OCI-LY7 (cell line): ENCODE measurements at regions not wholly inside any gene's neighbourhood (a gene's known extent, or its start where the extent isn't known, plus 50 kb on each side); places are given as distances from the start of the nearest gene placed in this dataset.

ENCODE experiments used
- CTCF ChIP-seq: fragments of 200-600 bp; sonication (generic); conservative IDR thresholded peaks from 2 replicates; pipeline ENCODE4 v1.5.1; 2014; ENCODE audit warnings: mild to moderate bottlenecking, antibody characterized with exemption, low read length, moderate library complexity, mixed read lengths
- EZH2phosphoT487 ChIP-seq: fragments of 200-600 bp; sonication (generic); IDR thresholded peaks from 2 replicates; pipeline ENCODE4 v1.6.1; 2018; ENCODE audit warnings: low read depth, borderline replicate concordance, mild to moderate bottlenecking, mixed run types, antibody characterized with exemption, low read length, moderate library complexity, mixed read lengths

- TF ChIP-seq CTCF (no peak), EZH2phosphoT487 (no peak)
These were observed 584.2 kb upstream of the MMS22L start for GRCh38 chr6:97867177-97867576.
